ENCODE measurements at regions not wholly inside any gene's neighbourhood (a gene's known extent, or its start where the extent isn't known, plus 50 kb on each side); places are given as distances from the start of the nearest gene placed in this dataset.
"Not testable (repeated sequence)": the region's sequence is repeated elsewhere in the genome, so short reads cannot be mapped to it uniquely, and the experiment has no call there.

DNA sequence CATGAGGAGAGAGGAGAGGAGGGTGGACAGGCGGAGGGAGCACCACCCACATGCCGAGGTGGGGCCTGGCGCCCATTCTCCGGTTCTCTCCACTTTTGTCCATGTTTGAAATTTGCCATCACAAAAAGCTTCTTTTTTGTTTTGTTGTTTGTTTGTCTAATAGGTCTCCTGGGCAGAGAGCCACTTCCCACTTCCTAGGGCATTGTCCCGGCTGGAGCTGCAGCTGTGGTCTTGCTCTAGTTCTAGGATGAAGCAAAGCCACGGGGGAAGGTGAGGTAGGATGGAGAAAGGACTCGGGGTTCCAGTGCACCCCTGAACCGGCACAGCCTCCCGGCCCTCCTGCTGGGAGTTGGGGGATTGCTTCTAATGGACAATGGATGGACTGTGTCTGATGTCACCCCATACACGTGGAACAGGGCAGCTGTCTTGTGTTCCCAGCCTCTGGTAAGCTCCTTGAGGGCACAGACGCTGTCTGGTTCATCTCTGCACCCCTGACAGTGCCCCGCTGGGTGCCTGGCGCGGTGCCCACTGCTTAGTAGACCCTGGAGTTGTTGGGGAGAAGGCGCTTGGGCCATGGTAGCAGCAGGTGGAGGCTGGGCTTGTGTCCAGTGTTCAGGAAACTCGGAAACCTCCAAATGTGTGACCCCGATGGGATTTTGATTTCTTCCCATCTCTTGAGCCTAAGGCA is 278.4 kb downstream of the NDUFA10 start:
- no peak for ATAC-seq
- DNase-seq (ENCODE audit: missing footprints) = peak; percentile 47
- intact Hi-C loops (cut with DNase I) = no loop called here

DNA sequence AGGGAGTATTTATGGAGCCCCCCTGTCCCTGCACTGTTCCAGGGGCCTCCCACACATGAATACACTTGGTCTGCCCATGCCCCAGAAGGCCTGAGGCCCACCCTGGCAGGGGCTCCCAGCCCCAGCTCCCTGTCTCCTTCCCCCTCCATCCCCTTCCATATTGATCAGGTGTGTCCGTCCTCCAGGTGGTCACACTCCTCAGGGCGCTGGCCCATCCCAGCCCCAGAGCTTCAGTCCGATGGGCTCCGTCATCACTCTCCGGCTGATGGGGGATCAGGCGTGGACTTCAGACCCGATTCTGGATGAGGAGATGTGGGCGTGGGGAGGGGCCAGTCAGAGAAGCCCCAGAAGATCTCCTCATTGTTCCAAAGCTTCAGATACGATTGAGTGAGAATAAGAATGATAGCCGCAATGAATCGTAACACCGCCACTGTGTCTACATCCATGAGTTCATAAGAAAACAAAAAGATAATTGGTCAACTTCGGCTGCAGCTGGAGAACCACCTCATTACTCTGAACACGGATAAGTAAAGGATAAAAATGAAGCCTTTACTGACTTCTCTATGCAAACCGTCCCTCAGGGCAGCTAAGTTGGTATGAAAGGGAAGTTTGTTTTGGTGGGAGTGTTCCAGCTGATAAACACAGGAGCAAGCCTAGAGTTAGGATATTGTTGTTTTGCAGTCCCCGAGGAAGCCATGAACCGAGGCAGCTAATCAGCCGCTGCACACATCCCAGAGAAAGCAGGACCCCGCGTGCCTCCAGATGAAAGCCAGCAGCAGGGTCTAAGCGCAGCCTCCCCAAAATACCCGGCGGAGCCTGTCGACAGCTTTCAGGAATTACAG is 279.5 kb downstream of the NDUFA10 start:
- DNase-seq (ENCODE audit: missing footprints) (peak; percentile 31), ATAC-seq (no peak)
- intact Hi-C loops (cut with DNase I) = no loop called here

DNA sequence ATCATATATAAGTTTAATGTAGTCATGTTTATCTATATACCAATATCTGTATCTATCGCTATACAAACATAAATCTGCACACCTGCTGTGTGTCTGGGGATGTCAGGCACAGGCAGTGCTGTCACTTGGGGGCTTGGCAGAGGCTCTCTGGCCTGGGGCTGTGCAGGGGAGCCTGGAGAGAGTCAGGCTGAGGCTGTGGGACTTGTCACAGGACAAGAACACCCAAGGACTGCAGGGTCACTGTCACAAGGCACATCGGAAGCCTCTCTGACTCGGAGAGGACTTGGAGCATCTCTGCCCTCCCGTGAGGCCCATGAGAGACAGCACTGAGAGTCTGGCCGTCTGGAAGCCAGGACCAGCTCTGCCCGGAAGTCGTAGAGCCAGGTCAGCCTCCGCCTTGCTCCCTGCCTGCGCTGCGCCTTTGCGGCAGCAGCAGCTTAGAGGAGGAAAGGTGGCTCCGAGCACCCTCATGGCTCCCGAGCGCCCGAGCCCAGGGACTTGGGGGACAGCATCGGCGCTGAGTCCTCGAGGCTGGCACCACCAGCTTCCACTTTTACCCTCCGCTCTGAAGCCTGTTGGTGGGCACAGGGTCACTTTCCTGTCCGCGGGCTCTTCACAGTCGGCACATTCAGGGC is 280.3 kb downstream of the NDUFA10 start:
- intact Hi-C loops (cut with DNase I) = no loop called here
- ATAC-seq (no peak), DNase-seq (ENCODE audit: missing footprints) (peak; percentile 53)

DNA sequence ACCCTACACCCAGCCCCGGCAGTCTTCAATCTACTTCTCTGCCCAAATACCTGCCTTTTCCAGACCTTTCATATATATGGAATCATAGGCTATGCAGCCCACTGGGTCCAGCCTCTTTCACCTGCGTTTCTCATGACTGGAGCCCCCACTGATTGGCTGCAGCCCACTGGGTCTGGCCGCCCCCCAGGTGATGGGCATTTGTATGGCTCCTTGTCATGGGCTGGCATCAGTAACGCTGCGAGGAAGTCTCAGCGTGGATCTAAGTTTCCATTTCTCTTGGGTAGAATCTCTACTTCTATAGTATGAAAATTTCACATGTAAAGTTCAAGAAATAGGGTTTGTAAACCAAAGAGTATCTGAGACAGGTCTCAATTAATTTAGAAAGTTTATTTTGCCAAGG is 281.9 kb downstream of the NDUFA10 start:
- intact Hi-C loops (cut with DNase I) = no loop called here
- ATAC-seq (no peak), DNase-seq (ENCODE audit: missing footprints) (peak; percentile 58)

DNA sequence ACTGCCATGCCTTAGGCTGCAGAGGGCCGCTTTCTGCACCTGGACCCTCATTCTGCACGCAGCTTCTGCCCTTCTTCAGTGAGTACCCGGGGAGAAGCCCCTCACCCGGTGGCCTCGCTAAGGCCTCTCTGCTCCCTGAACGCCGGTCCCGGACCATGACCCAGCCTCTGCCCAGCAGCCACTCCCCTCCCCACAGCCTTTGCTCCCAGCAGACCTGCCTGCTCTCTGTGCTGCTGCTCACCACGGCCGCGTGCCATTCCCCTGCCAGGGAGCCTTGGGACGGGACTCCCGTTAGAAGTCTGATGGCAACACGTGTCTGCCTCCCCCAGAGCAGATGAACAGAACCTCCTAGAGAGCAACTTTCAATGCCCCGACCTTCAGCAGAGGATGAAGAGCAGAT is 282.8 kb downstream of the NDUFA10 start:
- ATAC-seq (no peak), DNase-seq (ENCODE audit: missing footprints) (peak; percentile 45)
- intact Hi-C loops (cut with DNase I) = no loop called here

DNA sequence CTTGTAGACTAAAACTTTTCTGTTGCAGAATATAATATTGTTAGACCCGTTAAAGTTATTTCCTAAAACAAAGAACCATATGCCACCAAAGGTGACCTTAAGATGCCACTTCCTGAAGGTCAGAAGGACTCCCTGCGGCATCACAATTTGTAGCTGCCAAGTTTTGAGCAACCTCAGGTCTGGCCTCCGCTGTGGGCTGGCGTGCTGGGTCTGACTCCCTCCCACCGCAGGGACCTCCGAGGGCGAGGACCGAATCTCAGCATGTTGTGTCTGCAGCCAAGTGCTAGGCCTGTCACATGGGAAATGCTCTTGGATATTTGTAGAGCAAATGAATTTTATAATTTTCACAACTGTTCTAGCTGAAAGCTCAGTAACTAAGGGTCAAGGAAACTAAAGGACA is 285.9 kb downstream of the NDUFA10 start:
- no peak for ATAC-seq
- DNase-seq (ENCODE audit: missing footprints) = peak; percentile 50
- intact Hi-C loops (cut with DNase I) = no loop called here

DNA sequence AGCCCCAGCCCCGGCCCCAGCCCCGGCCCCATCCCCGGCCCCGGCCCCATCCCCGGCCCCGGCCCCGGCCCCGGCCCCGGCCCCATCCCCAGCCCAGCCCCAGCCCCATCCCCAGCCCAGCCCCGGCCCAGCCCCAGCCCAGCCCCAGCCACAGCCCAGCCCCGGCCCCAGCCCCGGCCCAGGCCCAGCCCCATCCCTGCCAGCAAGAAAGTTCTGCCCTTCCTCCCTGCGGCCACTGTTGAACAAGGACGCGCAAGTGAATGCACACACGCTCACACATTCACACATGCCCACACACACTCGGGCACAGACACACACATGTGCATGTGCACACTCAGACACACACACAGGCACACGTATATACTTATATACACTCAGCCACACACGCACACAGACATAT is 287.0 kb downstream of the NDUFA10 start:
- no peak for ATAC-seq
- DNase-seq (ENCODE audit: missing footprints) = peak; percentile 9
- intact Hi-C loops (cut with DNase I) = no loop called here

DNA sequence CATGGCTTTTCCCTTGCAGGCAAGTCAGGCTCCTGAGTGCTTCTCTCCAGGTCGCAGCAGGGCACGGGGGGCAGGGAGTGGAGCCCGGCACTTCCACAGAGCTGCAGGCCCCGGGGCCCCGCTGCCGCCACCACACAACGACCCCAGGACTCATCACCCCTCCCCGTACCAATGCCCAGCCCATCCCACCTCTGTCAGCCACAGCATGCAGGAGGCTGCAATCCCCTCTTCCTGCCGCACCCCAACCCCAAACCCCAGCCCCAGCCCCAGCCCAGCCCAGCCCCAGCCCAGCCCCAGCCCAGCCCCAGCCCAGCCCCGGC is 288.0 kb downstream of the NDUFA10 start:
- intact Hi-C loops (cut with DNase I) = no loop called here
- ATAC-seq (no peak), DNase-seq (ENCODE audit: missing footprints) (peak; percentile 40)

DNA sequence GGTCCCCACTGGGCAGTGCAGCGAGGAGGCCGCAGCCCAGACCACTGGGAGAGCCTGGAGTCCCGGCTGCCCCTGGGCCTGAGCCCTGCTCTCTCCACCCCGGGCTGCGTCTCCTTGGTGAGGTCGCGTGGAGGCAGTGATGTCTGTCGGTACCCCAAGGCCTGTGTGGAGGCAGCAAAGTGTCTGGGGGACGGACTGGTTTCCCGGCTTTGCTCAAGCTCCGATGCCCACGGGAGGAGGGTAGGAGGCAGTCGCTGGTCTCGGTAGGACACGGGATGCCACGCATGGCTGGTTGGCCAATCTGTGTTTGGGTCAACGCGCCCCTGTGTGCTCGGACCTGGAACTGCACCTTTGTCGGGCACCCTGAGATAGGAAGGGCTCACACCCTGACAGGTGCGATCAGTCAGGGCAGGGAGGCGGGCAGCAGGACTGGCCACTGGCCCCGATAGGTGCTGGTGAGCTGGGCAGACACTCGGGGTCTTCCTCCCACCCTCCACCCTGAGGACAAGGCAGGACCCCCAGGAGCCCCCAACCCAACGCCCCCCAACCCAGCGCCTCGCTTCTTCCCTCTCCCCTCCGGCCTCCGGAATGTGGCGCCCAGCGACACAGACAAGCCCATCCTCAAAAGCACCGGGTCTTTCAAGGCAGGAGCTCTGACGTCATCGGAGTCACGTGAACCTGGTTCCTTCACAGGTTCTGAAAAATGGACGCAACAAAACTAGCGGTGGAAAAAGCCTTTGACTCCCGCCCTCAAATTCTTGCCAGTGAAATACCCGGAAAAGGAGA is 288.6 kb downstream of the NDUFA10 start:
- no peak for ATAC-seq
- peak; percentile 45 for DNase-seq (ENCODE audit: missing footprints)
- intact Hi-C loops (cut with DNase I) = no loop called here

DNA sequence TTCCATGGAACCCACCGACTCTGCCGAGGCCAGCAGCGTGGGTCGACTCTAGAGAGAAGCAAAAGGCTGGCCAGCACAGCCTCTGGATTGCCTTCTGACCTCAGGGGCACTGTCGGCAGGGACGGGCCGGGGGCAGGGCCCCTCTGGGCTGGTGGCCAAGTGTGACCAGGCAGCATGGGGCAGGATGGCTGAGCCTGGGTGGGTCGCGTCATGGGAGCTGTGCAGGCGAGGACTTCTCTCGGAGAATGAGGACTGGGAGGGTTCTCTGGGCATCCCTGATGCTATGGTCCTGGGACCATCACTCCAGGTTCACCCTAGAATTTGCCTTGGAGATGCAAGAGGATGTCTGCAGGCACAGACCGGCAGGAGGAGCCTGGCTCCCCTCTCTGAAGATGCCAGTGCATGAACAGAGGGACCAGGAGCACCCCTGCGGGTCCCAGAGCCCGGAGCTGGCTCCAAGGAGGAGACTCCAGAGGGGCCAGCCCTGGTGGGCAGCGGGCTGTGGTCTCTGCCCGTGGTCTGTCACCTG is 289.2 kb downstream of the NDUFA10 start:
- peak; percentile 23 for DNase-seq (ENCODE audit: missing footprints)
- intact Hi-C loops (cut with DNase I) = no loop called here
- ATAC-seq = no peak

DNA sequence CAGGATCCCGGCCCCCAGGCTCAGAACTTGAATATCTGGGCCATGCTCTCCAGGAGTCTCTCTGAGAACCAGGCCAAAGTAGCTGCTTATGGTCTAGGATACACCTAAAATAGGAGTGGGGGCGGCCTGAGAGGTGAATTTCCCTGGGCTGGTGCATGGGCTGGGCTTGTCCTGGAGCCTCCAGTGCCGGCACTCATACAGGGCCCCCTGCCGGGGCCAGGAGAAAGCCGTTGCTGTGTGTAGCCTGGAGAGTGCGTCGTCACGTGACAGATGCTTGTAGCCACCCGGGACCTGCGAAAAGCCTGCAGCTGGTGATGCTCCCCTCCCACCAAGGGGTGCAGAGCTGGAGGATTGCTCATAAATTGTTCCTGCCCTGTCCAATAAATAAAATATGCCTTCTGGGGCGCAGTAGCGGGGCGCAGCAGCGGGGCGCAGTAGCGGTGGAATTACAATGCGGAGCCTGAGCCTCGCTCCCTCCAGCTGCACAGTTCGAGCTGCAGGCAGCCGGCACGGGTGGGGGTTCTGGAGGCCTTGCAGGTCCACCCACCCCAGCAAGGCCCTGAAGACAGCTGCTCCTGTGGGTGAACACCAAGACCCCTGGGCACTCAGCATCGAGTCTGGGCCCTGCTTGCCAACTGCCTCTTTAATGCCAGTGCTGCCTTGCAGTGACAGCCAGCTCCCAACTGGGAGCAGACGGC is 289.9 kb downstream of the NDUFA10 start:
- ATAC-seq (peak; percentile 59), DNase-seq (ENCODE audit: missing footprints) (peak; percentile 28)

DNA sequence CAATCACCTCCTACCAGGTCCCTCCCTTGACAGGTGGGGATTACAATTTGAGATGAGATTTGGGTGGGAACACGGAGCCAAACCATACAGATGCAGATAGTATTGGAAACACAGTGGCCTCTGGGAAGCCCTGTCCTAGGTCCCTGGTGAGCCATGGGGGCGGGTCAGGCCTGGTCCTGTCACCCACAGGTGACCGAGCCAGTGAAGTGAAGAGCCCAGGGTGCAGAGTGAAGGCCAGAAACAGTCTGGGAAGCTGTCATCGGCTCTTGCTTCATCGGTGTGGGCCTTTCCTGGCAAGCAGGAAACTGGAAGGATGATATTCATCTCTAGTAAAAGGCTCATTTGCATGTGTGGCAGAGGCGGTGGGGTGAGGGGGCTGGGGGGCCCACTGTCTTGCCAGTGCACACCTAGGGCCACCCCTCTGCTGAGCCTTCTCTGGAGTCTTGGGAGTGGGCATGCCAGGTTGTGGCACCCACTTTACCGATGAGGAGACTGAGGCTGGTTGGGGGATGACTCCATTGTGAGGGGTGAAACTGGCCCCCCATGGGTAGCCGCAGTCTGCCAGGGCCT is 290.6 kb downstream of the NDUFA10 start:
- peak; percentile 15 for DNase-seq (ENCODE audit: missing footprints)

More for the DNA sequence above, 289.9 kb downstream of the NDUFA10 start:
- intact Hi-C loops (cut with DNase I) = no loop called here

DNA sequence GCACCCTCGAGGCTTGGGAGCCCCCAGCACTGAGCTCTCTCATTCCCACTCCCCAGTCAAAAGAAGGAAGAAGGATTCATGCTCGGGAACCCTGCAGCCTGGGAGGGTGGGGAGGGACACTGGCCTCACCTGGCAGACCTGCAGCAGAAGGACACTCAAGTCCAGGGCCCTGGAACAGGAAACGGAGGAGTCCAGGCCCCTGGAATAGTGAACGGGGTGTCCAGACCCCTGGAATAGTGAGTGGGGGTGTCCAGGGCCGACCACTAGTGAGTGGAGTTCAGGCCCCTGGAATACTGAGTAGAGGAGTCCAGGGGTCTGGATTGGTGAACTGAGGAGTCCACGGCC is 292.5 kb downstream of the NDUFA10 start:
- intact Hi-C loops (cut with DNase I) = no loop called here
- no peak for ATAC-seq
- no peak for DNase-seq (ENCODE audit: missing footprints)

More for the DNA sequence above, 290.6 kb downstream of the NDUFA10 start:
- no peak for ATAC-seq
- intact Hi-C loops (cut with DNase I) = no loop called here

DNA sequence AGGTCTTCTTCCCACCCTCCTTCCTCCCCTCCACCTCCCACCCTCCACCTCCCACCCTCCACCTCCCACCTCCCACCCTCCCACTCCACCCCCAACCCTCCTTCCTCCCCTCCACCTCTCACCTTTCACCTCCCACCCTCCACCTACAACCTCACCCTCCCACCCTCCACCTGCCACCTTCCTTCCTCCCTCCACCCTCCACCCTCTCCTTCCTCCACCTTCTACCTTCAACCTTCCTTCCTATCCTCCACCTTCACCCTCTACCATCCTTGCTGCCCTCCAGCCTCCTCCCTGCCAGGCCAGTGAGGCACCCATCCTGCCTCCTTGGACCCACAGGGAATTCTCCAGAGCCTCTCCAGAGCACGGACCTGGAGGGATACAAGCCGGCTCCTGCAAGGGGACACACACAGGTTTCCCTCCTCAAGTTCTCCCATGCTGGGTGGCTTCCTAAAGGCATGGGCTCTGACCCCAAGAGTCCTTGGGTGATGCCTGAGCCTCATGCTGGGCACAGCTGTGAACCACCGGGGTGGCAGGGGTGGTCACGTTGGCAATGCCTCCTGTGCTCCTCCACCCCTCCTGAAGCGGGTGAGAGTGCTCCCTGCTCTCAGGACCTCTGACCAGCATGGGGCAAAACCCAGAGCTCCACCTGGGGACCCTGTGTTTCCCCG is 293.0 kb downstream of the NDUFA10 start:
- ATAC-seq = no peak
- DNase-seq (ENCODE audit: missing footprints) = peak; percentile 33
- intact Hi-C loops (cut with DNase I) = no loop called here

DNA sequence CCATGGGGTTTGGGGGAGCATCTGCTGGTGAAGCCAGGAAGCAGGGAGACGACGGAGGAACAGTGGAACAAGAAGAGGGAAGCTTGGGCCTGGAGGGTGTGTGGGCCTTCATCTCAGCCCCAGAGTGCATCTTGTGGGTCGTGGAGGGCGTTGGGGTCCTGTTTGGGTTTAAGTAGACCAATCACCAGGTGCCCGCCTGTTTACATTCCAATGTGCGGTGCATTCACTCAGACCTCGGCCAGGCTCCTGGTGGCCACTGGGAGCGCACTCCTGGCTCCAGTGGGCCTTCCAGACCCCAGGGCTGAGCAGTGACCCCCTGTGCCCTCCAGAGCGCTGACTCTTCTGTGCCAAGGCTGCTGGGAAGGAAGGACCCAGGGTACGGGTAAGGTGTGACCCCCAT is 293.7 kb downstream of the NDUFA10 start:
- intact Hi-C loops (cut with DNase I) = no loop called here
- ATAC-seq = no peak
- no peak for DNase-seq (ENCODE audit: missing footprints)

DNA sequence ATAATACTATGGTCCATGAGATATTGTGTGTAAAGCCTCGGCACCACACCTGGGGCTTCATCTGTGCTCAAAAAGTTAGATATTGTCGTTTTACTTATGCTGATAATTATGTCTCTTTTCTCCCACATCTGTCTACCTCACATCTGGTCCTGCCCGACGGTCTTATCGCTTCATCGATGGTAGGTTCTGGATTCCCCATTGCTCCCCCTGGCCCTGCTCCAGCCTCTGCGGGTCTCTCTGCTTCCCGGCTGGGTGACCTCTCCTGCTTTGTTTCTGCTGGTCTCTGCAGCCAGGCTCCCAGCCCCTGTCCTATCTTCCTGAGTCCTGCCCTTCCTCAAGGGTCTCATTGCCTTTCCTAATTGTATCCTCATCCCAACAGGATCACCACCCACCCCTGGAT is 294.2 kb downstream of the NDUFA10 start:
- ATAC-seq (no peak), DNase-seq (ENCODE audit: missing footprints) (peak; percentile 58)
- intact Hi-C loops (cut with DNase I) = no loop called here

DNA sequence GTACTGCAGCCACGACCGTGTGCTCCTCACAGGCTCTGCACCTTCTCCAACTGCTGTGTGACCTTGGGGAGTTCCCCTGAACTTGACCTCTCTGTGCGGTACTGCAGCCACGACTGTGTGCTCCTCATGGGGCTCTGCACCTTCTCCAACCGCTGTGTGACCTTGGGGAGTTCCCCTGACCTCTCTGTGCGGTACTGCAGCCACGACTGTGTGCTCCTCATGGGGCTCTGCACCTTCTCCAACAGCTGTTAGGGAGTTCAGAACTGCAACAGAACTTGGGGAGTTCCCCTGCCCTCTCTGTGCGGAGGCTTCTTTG is 294.6 kb downstream of the NDUFA10 start:
- intact Hi-C loops (cut with DNase I); ATAC-seq; DNase-seq (ENCODE audit: missing footprints): not testable (repeated sequence)

Measured in Right ventricle myocardium inferior (tissue), 1 donor.